ENCODE measurements at regions not wholly inside any gene's neighbourhood (a gene's known extent, or its start where the extent isn't known, plus 50 kb on each side); places are given as distances from the start of the nearest gene placed in this dataset.

- DNase-seq (ENCODE audit: low read depth): no peak
These were observed 807.8 kb upstream of the TMEM132C start for GRCh38 chr12:127459166-127459565.

GRCh38 chr12:127459687-127460086 is 807.3 kb upstream of the TMEM132C start:
- DNase-seq (ENCODE audit: low read depth): no peak
- no peak for TF ChIP-seq CTCF (IDR thresholded peaks at IDR 0.05; ENCODE audit: insufficient read depth, low read length)
- no peak overlapping the region for H3K4me3 ChIP-seq (ENCODE audit: low read depth, low read length)

More at GRCh38 chr12:127459166-127459565, 807.8 kb upstream of the TMEM132C start:
- no peak overlapping the region for H3K4me3 ChIP-seq (ENCODE audit: low read depth, low read length)
- TF ChIP-seq CTCF (IDR thresholded peaks at IDR 0.05; ENCODE audit: insufficient read depth, low read length): no peak

- no peak overlapping the region for H3K4me3 ChIP-seq (ENCODE audit: low read depth, low read length)
- TF ChIP-seq CTCF (IDR thresholded peaks at IDR 0.05; ENCODE audit: insufficient read depth, low read length): no peak
These were observed 803.7 kb upstream of the TMEM132C start for GRCh38 chr12:127463237-127463636.

GRCh38 chr12:127469331-127469730 is 797.6 kb upstream of the TMEM132C start:
- no peak overlapping the region for H3K4me3 ChIP-seq (ENCODE audit: low read depth, low read length)
- no peak for DNase-seq (ENCODE audit: low read depth)
- no peak for TF ChIP-seq CTCF (IDR thresholded peaks at IDR 0.05; ENCODE audit: insufficient read depth, low read length)

More at GRCh38 chr12:127463237-127463636, 803.7 kb upstream of the TMEM132C start:
- DNase-seq (ENCODE audit: low read depth): no peak

GRCh38 chr12:127473766-127474165 is 793.2 kb upstream of the TMEM132C start:
- TF ChIP-seq CTCF (IDR thresholded peaks at IDR 0.05; ENCODE audit: insufficient read depth, low read length): no peak
- H3K4me3 ChIP-seq (ENCODE audit: low read depth, low read length): no peak overlapping the region
- DNase-seq (ENCODE audit: low read depth): no peak

- no peak overlapping the region for H3K4me3 ChIP-seq (ENCODE audit: low read depth, low read length)
- DNase-seq (ENCODE audit: low read depth): peak; percentile 43
- TF ChIP-seq CTCF (IDR thresholded peaks at IDR 0.05; ENCODE audit: insufficient read depth, low read length): no peak
These were observed 787.7 kb upstream of the TMEM132C start for GRCh38 chr12:127479256-127479655.

- no peak overlapping the region for H3K4me3 ChIP-seq (ENCODE audit: low read depth, low read length)
- DNase-seq (ENCODE audit: low read depth): no peak
- no peak for TF ChIP-seq CTCF (IDR thresholded peaks at IDR 0.05; ENCODE audit: insufficient read depth, low read length)
These were observed 786.1 kb upstream of the TMEM132C start for GRCh38 chr12:127480775-127481314.

Measured in fibroblast of the aortic adventitia (primary cell).